Fibroblast of mammary gland (primary cell): ENCODE measurements at regions not wholly inside any gene's neighbourhood (a gene's known extent, or its start where the extent isn't known, plus 50 kb on each side); places are given as distances from the start of the nearest gene placed in this dataset.
"Not testable (repeated sequence)": the region's sequence is repeated elsewhere in the genome, so short reads cannot be mapped to it uniquely, and the experiment has no call there.

Source experiments
- DNase-seq: peaks from one replicate; pipeline ENCODE4 v3.0.0-alpha.2; 2010; ENCODE audit warnings: low read depth
- H3K4me3 ChIP-seq: 2 replicates; pipeline ENCODE4 v1.5.1; 2011; ENCODE audit warnings: low read depth, mild to moderate bottlenecking, low read length, moderate library complexity; ENCODE audit not compliant: control insufficient read depth
- TF ChIP-seq, protein P1 (sequence below): conservative IDR thresholded peaks from 2 replicates; pipeline ENCODE4 v1.5.1; 2011; ENCODE audit warnings: low read depth, low read length, inconsistent platforms; ENCODE audit not compliant: control insufficient read depth, insufficient read depth

DNA sequence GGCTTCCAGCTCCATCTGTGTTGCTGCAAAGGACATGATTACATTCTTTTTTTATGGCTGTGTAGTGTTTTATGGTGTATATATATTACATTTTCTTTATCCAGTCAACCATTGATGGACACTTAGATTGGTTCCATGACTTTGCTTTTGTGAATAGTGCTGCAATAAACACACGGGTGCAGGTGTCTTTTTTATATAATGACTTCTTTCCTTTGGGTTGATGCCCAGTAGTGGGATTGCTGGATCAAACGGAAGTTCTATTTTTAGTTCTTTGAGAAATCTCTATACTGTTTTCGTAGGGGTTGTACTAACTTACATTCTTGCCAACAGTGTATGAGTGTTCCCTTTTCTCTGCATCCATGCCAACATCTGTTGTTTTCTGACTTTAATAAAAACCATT, 189.7 kb downstream of the ACTR3B start:
- TF ChIP-seq, protein P1, sequence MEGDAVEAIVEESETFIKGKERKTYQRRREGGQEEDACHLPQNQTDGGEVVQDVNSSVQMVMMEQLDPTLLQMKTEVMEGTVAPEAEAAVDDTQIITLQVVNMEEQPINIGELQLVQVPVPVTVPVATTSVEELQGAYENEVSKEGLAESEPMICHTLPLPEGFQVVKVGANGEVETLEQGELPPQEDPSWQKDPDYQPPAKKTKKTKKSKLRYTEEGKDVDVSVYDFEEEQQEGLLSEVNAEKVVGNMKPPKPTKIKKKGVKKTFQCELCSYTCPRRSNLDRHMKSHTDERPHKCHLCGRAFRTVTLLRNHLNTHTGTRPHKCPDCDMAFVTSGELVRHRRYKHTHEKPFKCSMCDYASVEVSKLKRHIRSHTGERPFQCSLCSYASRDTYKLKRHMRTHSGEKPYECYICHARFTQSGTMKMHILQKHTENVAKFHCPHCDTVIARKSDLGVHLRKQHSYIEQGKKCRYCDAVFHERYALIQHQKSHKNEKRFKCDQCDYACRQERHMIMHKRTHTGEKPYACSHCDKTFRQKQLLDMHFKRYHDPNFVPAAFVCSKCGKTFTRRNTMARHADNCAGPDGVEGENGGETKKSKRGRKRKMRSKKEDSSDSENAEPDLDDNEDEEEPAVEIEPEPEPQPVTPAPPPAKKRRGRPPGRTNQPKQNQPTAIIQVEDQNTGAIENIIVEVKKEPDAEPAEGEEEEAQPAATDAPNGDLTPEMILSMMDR = no peak

DNA sequence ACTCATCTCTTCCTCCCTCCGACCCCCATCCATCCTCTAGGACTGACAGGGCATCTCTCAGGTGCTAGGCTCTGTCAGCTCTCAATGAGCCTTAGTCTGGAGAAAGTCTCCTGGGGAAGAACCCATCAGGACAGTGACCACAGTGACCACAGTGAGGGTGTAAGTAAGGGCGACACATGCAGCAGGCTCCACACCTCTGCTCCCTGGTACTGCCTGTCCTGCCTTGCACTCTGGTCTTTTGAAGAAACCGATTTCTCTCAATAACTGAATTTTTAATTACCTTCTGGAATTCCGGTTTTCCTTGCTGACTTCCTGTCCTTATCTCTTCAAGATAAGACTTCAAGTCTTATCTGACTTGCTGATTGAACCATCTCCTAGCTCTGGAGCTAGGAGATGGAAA, 190.2 kb downstream of the ACTR3B start:
- TF ChIP-seq, protein P1 = no peak
- no peak overlapping the region for H3K4me3 ChIP-seq
- DNase-seq = no peak

More for the DNA sequence above, 189.7 kb downstream of the ACTR3B start:
- no peak overlapping the region for H3K4me3 ChIP-seq
- no peak for DNase-seq

DNA sequence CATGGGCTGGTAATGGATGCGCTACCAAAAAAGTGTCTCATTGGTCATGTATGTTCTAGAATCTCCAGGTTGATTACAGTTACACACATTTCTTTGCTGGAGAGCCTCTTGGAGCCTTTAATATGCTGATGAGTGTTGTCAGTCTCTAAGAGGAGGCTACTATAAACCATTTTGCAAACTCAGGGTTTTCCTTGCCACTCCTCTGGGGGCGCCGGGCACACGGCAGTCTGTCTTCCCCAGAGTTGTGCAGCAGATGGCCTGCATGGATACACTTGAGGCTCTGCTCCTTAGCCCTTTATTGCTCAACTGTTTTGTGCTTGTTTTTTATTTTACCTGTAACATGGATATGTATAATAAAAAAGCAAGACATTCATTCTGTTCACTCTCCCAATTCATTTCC, 196.5 kb downstream of the ACTR3B start:
- no peak for DNase-seq
- H3K4me3 ChIP-seq = no peak overlapping the region
- TF ChIP-seq, protein P1 = no peak

DNA sequence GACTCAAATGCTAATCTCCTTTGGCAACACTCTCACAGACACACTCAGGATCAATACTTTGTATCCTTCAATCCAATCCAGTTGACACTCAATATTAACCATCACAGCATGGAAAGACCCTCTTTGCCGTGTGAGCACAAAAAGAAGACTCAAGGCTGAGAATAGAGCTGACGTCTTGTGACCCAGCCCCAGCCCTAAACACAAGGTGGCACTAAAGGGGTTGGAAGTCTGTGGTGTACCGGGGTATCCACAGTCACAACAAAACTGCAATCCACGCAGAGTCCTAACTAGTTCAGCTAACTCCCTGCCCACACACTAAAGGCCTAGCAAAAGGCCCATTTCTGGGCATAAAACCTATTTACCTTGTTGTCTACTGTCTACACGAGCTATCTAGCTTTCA, 200.1 kb downstream of the ACTR3B start:
- DNase-seq = no peak
- TF ChIP-seq, protein P1 = no peak
- no peak overlapping the region for H3K4me3 ChIP-seq

DNA sequence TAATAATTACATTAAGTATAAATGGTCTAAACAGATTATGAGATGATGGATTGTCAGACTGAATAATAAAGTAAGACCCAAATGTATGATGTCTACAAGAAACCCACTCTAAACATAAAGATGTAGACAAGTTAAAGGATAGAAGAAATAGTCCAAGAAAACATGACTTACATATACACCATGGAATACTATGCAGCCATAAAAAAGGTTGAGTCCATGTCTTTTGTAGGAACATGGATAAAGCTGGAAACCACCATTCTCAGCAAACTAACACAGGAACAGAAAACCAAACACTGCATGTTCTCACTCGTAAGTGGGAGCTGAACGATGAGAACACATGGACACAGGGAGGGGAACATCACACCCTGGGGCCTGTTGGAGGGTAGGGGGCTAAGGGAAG, 202.2 kb downstream of the ACTR3B start:
- not testable (repeated sequence) for DNase-seq, H3K4me3 ChIP-seq

DNA sequence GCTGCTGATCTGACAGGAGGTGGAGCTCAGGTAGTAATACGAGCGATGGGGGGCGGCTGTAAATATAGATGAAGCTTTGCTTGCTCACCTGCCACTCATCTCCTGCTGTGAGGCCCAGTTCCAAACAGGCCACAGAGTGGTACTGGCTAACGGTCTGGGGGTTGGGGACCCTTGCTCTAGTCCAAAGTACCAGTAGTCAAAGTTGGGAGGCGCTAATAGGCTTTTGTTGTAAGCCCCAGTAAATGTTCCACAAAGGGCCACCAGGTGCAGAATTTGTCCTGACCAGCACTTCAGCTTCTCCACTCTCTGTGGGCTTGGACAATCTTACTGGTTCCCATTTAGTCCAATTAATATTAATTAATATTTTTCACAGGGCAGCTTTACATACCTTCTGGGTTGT, 206.6 kb downstream of the ACTR3B start:
- TF ChIP-seq, protein P1 = no peak
- DNase-seq = no peak
- no peak overlapping the region for H3K4me3 ChIP-seq

DNA sequence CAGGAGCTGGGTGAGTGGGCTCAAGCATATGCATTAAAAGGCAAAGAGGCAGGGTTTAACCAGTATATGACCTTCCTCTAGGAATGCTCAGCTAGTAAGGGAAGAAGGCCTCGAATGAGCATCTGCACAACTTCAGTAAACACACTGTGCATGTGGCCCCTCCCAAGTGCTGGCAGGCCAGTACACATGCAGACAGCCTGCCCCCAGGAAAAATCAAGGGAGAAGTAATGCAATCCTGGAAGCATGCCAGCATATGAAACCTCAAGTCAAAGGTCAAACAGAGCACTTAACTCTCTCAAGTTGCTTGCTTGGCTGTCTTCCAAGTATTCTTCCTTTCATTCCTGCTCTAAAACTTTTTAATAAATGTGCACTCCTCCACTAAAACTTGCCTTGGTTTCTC, 208.4 kb downstream of the ACTR3B start:
- H3K4me3 ChIP-seq = no peak overlapping the region
- TF ChIP-seq, protein P1 = no peak
- DNase-seq = peak; percentile 0

DNA sequence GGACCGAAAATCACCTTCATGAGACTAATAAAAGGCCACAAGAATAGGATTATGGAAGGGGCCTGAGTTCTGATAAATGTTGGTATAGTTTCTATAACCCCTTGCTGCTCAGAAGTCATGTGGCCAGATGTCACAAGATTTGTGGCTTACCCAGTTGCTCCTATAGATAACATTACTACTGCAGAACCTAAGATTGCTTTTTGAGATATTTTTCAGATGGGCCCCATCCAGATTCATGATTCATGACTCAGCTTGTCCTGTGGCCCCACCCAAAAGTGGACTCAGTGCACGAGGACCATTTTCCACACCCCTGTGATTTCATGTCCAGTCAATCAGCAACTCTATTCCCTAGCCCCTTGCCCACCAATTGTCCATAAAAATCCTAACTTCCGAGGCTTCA, 209.0 kb downstream of the ACTR3B start:
- TF ChIP-seq, protein P1 = no peak
- DNase-seq = no peak
- H3K4me3 ChIP-seq = no peak overlapping the region
